GM21825 (cell line): ENCODE measurements at regions not wholly inside any gene's neighbourhood (a gene's known extent, or its start where the extent isn't known, plus 50 kb on each side); places are given as distances from the start of the nearest gene placed in this dataset.
A peak's percentile ranks its signal among the peaks of the same experiment; 100 is the strongest.
"Not testable (repeated sequence)": the region's sequence is repeated elsewhere in the genome, so short reads cannot be mapped to it uniquely, and the experiment has no call there.

Experiments
- ATAC-seq: cut with Tn5 transposase; IDR thresholded peaks from one replicate; pipeline ENCODE4 v1.9.1; 2021; ENCODE audit warnings: mild to moderate bottlenecking, moderate library complexity; ENCODE audit not compliant: unreplicated experiment

- ATAC-seq = no peak
Observed at GRCh38 chr14:31911160-31911559, 165.9 kb upstream of the ARHGAP5 start.

- ATAC-seq = no peak
Observed at GRCh38 chr14:31913370-31913769, 163.7 kb upstream of the ARHGAP5 start.

GRCh38 chr14:31918289-31918688, 158.8 kb upstream of the ARHGAP5 start:
- not testable (repeated sequence) for ATAC-seq

GRCh38 chr14:31920001-31920400, 157.1 kb upstream of the ARHGAP5 start:
- ATAC-seq = no peak

GRCh38 chr14:31920989-31921650, 156.0 kb upstream of the ARHGAP5 start:
- ATAC-seq = no peak

GRCh38 chr14:31921721-31922120, 155.4 kb upstream of the ARHGAP5 start:
- no peak for ATAC-seq

GRCh38 chr14:31926123-31926522, 151.0 kb upstream of the ARHGAP5 start:
- ATAC-seq = no peak

- ATAC-seq = no peak
Observed at GRCh38 chr14:31926652-31927347, 150.3 kb upstream of the ARHGAP5 start.

- no peak for ATAC-seq
Observed at GRCh38 chr14:31927348-31927832, 149.7 kb upstream of the ARHGAP5 start.

- ATAC-seq = no peak
Observed at GRCh38 chr14:31930070-31930469, 147.0 kb upstream of the ARHGAP5 start.

GRCh38 chr14:31930493-31931240, 146.4 kb upstream of the ARHGAP5 start:
- ATAC-seq = no peak

GRCh38 chr14:31932675-31933074, 144.4 kb upstream of the ARHGAP5 start:
- no peak for ATAC-seq

GRCh38 chr14:31933716-31934115, 143.4 kb upstream of the ARHGAP5 start:
- ATAC-seq = no peak

- ATAC-seq = no peak
Observed at GRCh38 chr14:31934767-31935266, 142.3 kb upstream of the ARHGAP5 start.

GRCh38 chr14:31935391-31935790, 141.7 kb upstream of the ARHGAP5 start:
- no peak for ATAC-seq

GRCh38 chr14:31936115-31936514, 141.0 kb upstream of the ARHGAP5 start:
- ATAC-seq = no peak

- peak; percentile 99 for ATAC-seq
Observed at GRCh38 chr14:31937730-31938346, 139.3 kb upstream of the ARHGAP5 start.

GRCh38 chr14:31939934-31940333, 137.2 kb upstream of the ARHGAP5 start:
- no peak for ATAC-seq

- no peak for ATAC-seq
Observed at GRCh38 chr14:31941487-31941886, 135.6 kb upstream of the ARHGAP5 start.

- no peak for ATAC-seq
Observed at GRCh38 chr14:31942166-31942841, 134.8 kb upstream of the ARHGAP5 start.
